ENCODE measurements at regions not wholly inside any gene's neighbourhood (a gene's known extent, or its start where the extent isn't known, plus 50 kb on each side); places are given as distances from the start of the nearest gene placed in this dataset.

DNA sequence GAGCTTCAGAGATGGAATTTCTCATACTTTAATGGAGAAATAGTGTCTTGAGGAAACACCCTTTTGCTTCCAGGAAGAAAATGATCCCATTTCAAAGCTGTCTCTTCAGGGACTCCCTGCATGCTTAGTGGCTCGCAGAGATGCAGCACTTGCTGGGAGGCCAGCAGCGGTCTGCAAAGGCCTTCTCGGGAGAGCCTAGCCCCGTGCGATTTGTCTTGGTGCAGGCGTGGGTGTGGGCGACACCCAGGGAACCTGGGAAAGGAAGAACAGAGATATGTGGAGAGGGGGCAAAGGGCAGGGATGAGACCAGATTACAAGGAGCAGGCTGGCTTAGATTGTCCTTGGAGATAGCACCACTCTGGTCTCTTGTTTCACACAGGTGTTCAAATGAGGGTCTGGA lies 352.3 kb upstream of the PODXL start:
- peaks cover 0 to 24% (median 0%) of the 10 kb centered on the region in 3 donors for H3K9me3 ChIP-seq (ENCODE audit: control extremely low read depth in 1 of 3, control insufficient read depth in 2 of 3, insufficient read depth in 1 of 3, low read length in 2 of 3)
- H4K20me1 ChIP-seq (ENCODE audit: control insufficient read depth, insufficient read depth, low read length, poor library complexity, severe bottlenecking) = no peaks in the 10 kb centered on the region
- H3K4me1 ChIP-seq (ENCODE audit: control insufficient read depth in 2 of 2, insufficient read depth in 2 of 2, low read length in 2 of 2) = no peaks in the 10 kb centered on the region
- H3K27me3 ChIP-seq (replicated peaks in 1 of 4; ENCODE audit: control extremely low read depth in 1 of 4, control insufficient read depth in 3 of 4, insufficient read depth in 4 of 4, low read length in 3 of 4) = peaks cover 0 to 23% (median 6%) of the 10 kb centered on the region in 4 experiments
- H3K27ac Mint-ChIP-seq = no peak overlapping the region
- H3K4me3 ChIP-seq (ENCODE audit: control extremely low read depth in 1 of 5, extremely low read depth in 1 of 5, insufficient read depth in 1 of 5, low read depth in 2 of 5, low read length in 4 of 5) = no peak overlapping the region
- no peak for DNase-seq
- H3K9ac ChIP-seq (ENCODE audit: low read length) = no peak overlapping the region
- ChIA-PET POLR2A (no interaction called here), CTCF (no interaction called here)
- H3K9me3 Mint-ChIP-seq (ENCODE audit: insufficient read depth) = peaks cover 2% of the 10 kb centered on the region
- no peak for ATAC-seq (ENCODE audit: low read depth)
- no peaks in the 10 kb centered on the region for H3K36me3 ChIP-seq (replicated peaks in 1 of 2; ENCODE audit: control extremely low read depth in 1 of 2, control insufficient read depth in 1 of 2, extremely low read depth in 1 of 2, insufficient read depth in 2 of 2, low read length in 1 of 2)
- no peak for TF ChIP-seq EZH2 (IDR thresholded peaks at IDR 0.05; ENCODE audit: borderline replicate concordance, insufficient read depth, low read depth, low read length, poor library complexity, severe bottlenecking)
- TF ChIP-seq, protein P1, sequence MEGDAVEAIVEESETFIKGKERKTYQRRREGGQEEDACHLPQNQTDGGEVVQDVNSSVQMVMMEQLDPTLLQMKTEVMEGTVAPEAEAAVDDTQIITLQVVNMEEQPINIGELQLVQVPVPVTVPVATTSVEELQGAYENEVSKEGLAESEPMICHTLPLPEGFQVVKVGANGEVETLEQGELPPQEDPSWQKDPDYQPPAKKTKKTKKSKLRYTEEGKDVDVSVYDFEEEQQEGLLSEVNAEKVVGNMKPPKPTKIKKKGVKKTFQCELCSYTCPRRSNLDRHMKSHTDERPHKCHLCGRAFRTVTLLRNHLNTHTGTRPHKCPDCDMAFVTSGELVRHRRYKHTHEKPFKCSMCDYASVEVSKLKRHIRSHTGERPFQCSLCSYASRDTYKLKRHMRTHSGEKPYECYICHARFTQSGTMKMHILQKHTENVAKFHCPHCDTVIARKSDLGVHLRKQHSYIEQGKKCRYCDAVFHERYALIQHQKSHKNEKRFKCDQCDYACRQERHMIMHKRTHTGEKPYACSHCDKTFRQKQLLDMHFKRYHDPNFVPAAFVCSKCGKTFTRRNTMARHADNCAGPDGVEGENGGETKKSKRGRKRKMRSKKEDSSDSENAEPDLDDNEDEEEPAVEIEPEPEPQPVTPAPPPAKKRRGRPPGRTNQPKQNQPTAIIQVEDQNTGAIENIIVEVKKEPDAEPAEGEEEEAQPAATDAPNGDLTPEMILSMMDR (IDR thresholded peaks at IDR 0.05) = no peak
- H3K79me2 ChIP-seq (ENCODE audit: control insufficient read depth, insufficient read depth, low read length) = no peaks in the 10 kb centered on the region
- H2AFZ ChIP-seq (ENCODE audit: insufficient read depth, low read depth, low read length, poor library complexity, severe bottlenecking) = no peak overlapping the region
- WGBS (ENCODE audit: insufficient coverage) = 94% methylated on average over 7 of the region's 7 CpGs
- H3K4me1 Mint-ChIP-seq = no peaks in the 10 kb centered on the region
- intact Hi-C loops (cut with micrococcal nuclease) = no loop called here
- H3K27ac ChIP-seq (ENCODE audit: low read length in 2 of 2) = no peak overlapping the region
- peaks cover 49% of the 10 kb centered on the region for H3K27me3 Mint-ChIP-seq
- H3K4me2 ChIP-seq (replicated peaks; ENCODE audit: low read depth, low read length, poor library complexity, severe bottlenecking) = no peak overlapping the region
- no peak overlapping the region for H3K4me3 Mint-ChIP-seq

DNA sequence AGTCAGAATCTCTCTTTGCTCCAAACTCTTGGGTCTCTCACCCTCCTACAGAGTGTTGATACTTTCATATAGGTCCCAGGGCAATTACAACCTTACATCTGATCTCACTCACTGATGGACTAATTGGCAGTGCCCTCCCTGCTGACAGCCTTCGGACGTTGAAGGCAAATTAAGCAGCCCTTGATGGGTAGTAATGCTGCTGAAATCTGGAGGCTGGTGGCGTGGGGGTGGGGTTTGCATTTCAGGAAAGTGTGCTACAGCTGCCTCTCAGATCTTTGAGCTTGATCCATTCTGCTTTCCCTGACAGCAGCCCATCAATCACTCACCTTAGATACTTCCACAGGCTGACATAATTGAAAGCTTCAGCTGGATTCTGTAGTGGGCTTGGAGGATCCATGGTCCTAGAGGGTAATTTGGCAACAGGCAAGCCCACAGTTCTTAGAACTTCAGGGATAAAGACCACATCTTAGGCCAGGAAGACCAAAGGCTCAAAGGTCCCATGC lies 349.1 kb upstream of the PODXL start:
- Histone ChIP-seq H3K4me1 (ENCODE audit: control insufficient read depth in 2 of 2, insufficient read depth in 2 of 2, low read length in 2 of 2) (no peaks in the 10 kb centered on the region), H3K9me3 (ENCODE audit: control extremely low read depth in 1 of 3, control insufficient read depth in 2 of 3, insufficient read depth in 1 of 3, low read length in 2 of 3) (peaks cover 0 to 21% (median 5%) of the 10 kb centered on the region in 3 donors), H3K9ac (ENCODE audit: low read length) (no peak overlapping the region), H4K20me1 (ENCODE audit: control insufficient read depth, insufficient read depth, low read length, poor library complexity, severe bottlenecking) (no peaks in the 10 kb centered on the region), H3K4me2 (replicated peaks; ENCODE audit: low read depth, low read length, poor library complexity, severe bottlenecking) (no peak overlapping the region), H3K79me2 (ENCODE audit: control insufficient read depth, insufficient read depth, low read length) (no peaks in the 10 kb centered on the region), H3K27me3 (replicated peaks in 1 of 4; ENCODE audit: control extremely low read depth in 1 of 4, control insufficient read depth in 3 of 4, insufficient read depth in 4 of 4, low read length in 3 of 4) (peaks cover 0 to 10% (median 5%) of the 10 kb centered on the region in 4 experiments), H3K27ac (ENCODE audit: low read length in 2 of 2) (no peak overlapping the region), H3K36me3 (replicated peaks in 1 of 2; ENCODE audit: control extremely low read depth in 1 of 2, control insufficient read depth in 1 of 2, extremely low read depth in 1 of 2, insufficient read depth in 2 of 2, low read length in 1 of 2) (no peaks in the 10 kb centered on the region), H3K4me3 (ENCODE audit: control extremely low read depth in 1 of 5, extremely low read depth in 1 of 5, insufficient read depth in 1 of 5, low read depth in 2 of 5, low read length in 4 of 5) (no peak overlapping the region), H2AFZ (ENCODE audit: insufficient read depth, low read depth, low read length, poor library complexity, severe bottlenecking) (no peak overlapping the region)
- no peak overlapping the region for H3K27ac Mint-ChIP-seq
- 20% methylated on average over 1 of the region's 3 CpGs for WGBS (ENCODE audit: insufficient coverage)
- H3K9me3 Mint-ChIP-seq (ENCODE audit: insufficient read depth) = peaks cover 2% of the 10 kb centered on the region
- peaks cover 33% of the 10 kb centered on the region for H3K27me3 Mint-ChIP-seq
- intact Hi-C loops (cut with micrococcal nuclease) = no loop called here
- POLR2A ChIA-PET = no interaction called here
- DNase-seq (no peak), ATAC-seq (ENCODE audit: low read depth) (no peak)
- no peak overlapping the region for H3K4me3 Mint-ChIP-seq
- no peak for TF ChIP-seq EZH2 (IDR thresholded peaks at IDR 0.05; ENCODE audit: borderline replicate concordance, insufficient read depth, low read depth, low read length, poor library complexity, severe bottlenecking)
- TF ChIP-seq, protein P1 (IDR thresholded peaks at IDR 0.05) = no peak
- no peaks in the 10 kb centered on the region for H3K4me1 Mint-ChIP-seq
- CTCF ChIA-PET = no interaction called here
